Loucy (cell line): ENCODE measurements at regions not wholly inside any gene's neighbourhood (a gene's known extent, or its start where the extent isn't known, plus 50 kb on each side); places are given as distances from the start of the nearest gene placed in this dataset.

Source experiments
- H2AFZ ChIP-seq: fragments of 200-600 bp; sonication (generic); 2 replicates; pipeline ENCODE4 v1.6.0; 2016; ENCODE audit warnings: antibody characterized with exemption, mild to moderate bottlenecking, low read length, moderate library complexity
- H3F3A ChIP-seq: fragments of 200-600 bp; 2 replicates; pipeline ENCODE4 v1.6.0; 2016; ENCODE audit warnings: antibody characterized with exemption, low read depth, mild to moderate bottlenecking
- H3K27me3 ChIP-seq: fragments of 200-600 bp; sonication (generic); 2 replicates; pipeline ENCODE4 v1.6.1; 2014; ENCODE audit warnings: low read length, mild to moderate bottlenecking; ENCODE audit not compliant: insufficient read depth, poor library complexity, severe bottlenecking
- H3K36me3 ChIP-seq: fragments of 200-600 bp; sonication (generic); 2 replicates; pipeline ENCODE4 v1.6.1; 2016; ENCODE audit warnings: low read length; ENCODE audit not compliant: insufficient read depth
- H3K4me1 ChIP-seq: fragments of 200-600 bp; sonication (generic); 2 replicates; pipeline ENCODE4 v1.5.1; 2014; ENCODE audit warnings: low read length, mild to moderate bottlenecking; ENCODE audit not compliant: insufficient read depth, poor library complexity, severe bottlenecking
- H3K4me2 ChIP-seq: fragments of 200-600 bp; sonication (generic); 2 replicates; pipeline ENCODE4 v1.6.0; 2014; ENCODE audit warnings: antibody characterized with exemption, low read length, low read depth, mild to moderate bottlenecking; ENCODE audit not compliant: poor library complexity, severe bottlenecking
- H3K4me3 ChIP-seq: fragments of 200-600 bp; sonication (generic); 2 replicates; pipeline ENCODE4 v1.5.1; 2014; ENCODE audit warnings: low read length, mild to moderate bottlenecking, mixed read lengths; ENCODE audit not compliant: poor library complexity, severe bottlenecking
- H3K79me2 ChIP-seq: fragments of 200-600 bp; sonication (generic); 2 replicates; pipeline ENCODE4 v1.6.1; 2014; ENCODE audit warnings: low read length; ENCODE audit not compliant: insufficient read depth
- H3K9ac ChIP-seq: fragments of 200-600 bp; sonication (generic); 2 replicates; pipeline ENCODE4 v1.6.0; 2014; ENCODE audit warnings: mild to moderate bottlenecking, low read depth, low read length, moderate library complexity; ENCODE audit not compliant: poor library complexity, severe bottlenecking
- H3K9me2 ChIP-seq: fragments of 200-600 bp; sonication (generic); replicated peaks from 2 replicates; pipeline ENCODE4 v1.6.1; 2016; ENCODE audit warnings: low read depth, low read length, mixed read lengths
- H3K9me3 ChIP-seq: fragments of 200-600 bp; sonication (generic); 2 replicates; pipeline ENCODE4 v1.6.1; 2014; ENCODE audit warnings: mild to moderate bottlenecking, antibody characterized with exemption, low read length, low read depth; ENCODE audit not compliant: insufficient read depth
- H4K20me1 ChIP-seq: fragments of 200-600 bp; sonication (generic); 2 replicates; pipeline ENCODE4 v1.6.0; 2014; ENCODE audit warnings: antibody characterized with exemption, low read length, mild to moderate bottlenecking; ENCODE audit not compliant: insufficient read depth, poor library complexity, severe bottlenecking
- EZH2phosphoT487 ChIP-seq: fragments of 200-600 bp; IDR thresholded peaks from 2 replicates; pipeline ENCODE4 v1.6.1; 2018; ENCODE audit warnings: antibody characterized with exemption, mild to moderate bottlenecking, moderate library complexity, borderline replicate concordance
- TF ChIP-seq, protein P1 (sequence below): fragments of 200-600 bp; sonication (generic); conservative IDR thresholded peaks from 2 replicates; pipeline ENCODE4 v1.5.1; 2014; ENCODE audit warnings: mild to moderate bottlenecking, antibody characterized with exemption, low read length

DNA sequence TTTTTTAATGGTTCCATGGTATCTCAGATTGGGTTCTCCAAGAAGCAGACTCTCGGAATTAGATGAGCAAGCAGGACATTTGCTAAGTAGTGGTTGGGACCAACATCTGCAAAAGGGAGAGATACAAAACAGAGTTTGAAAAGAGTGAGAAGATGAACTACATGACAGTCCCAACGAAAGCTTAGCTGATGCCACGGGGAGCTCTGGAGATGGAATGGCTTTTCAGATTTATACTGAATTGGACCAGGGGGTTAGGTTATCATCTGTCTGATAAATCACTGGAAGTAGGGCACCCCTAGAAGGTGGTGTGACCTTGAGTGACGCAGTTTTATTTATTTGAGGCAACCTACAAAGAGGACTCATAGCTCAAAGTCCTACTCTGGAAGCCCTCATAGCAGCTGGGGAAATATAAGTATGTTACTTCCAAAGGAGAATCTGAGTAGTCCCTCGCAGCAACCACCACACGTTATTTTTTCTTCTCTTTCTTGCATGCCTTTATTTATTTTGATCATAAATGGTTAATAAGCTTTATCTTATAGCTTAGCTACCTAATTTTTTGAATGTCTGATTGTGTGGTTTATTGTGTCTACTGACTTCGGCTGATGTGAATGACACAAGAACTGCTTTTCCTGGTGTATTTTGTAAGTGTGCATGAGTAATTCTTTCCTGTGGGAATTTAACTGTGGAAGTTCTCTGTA, 815.4 kb downstream of the SQOR start:
- H3F3A ChIP-seq, result no peaks in the 10 kb centered on the region
- TF ChIP-seq EZH2phosphoT487, result no peak
- TF ChIP-seq, protein P1, sequence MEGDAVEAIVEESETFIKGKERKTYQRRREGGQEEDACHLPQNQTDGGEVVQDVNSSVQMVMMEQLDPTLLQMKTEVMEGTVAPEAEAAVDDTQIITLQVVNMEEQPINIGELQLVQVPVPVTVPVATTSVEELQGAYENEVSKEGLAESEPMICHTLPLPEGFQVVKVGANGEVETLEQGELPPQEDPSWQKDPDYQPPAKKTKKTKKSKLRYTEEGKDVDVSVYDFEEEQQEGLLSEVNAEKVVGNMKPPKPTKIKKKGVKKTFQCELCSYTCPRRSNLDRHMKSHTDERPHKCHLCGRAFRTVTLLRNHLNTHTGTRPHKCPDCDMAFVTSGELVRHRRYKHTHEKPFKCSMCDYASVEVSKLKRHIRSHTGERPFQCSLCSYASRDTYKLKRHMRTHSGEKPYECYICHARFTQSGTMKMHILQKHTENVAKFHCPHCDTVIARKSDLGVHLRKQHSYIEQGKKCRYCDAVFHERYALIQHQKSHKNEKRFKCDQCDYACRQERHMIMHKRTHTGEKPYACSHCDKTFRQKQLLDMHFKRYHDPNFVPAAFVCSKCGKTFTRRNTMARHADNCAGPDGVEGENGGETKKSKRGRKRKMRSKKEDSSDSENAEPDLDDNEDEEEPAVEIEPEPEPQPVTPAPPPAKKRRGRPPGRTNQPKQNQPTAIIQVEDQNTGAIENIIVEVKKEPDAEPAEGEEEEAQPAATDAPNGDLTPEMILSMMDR, result no peak
- H3K4me2 ChIP-seq, result no peak overlapping the region
- no peaks in the 10 kb centered on the region for H3K79me2 ChIP-seq
- peaks cover 2% of the 10 kb centered on the region; the same call in 1 of the 2 replicates for H3K9me3 ChIP-seq
- no peaks in the 10 kb centered on the region for H4K20me1 ChIP-seq
- no peaks in the 10 kb centered on the region for H3K9me2 ChIP-seq
- H3K27me3 ChIP-seq, result no peaks in the 10 kb centered on the region
- no peaks in the 10 kb centered on the region for H3K36me3 ChIP-seq
- no peaks in the 10 kb centered on the region for H3K4me1 ChIP-seq
- no peak overlapping the region for H3K9ac ChIP-seq
- no peak overlapping the region for H3K4me3 ChIP-seq
- H2AFZ ChIP-seq, result no peak overlapping the region

DNA sequence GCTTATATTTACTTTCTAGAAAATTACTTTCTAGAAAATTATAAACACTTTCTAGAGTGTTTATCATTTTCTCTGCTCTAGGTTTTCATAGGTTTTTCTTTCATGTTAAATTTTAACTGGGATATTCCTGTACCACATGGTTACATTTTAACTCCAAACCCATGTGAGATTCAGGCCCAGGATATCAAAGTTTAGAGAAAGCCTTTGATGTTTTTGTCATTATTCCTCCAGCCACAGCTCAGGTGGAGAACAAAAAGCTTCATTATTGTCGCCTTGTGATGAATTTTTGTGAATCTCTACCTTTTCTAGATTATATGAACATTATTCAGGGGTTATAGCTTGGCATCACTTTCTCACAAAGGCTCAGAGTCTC, 816.0 kb downstream of the SQOR start:
- no peak for TF ChIP-seq EZH2phosphoT487
- TF ChIP-seq, protein P1, result no peak
- Histone ChIP-seq H3K9me3 (no peaks in the 10 kb centered on the region), H3K4me2 (no peak overlapping the region), H3K79me2 (no peaks in the 10 kb centered on the region), H3K9ac (no peak overlapping the region), H3K4me3 (no peak overlapping the region), H4K20me1 (no peaks in the 10 kb centered on the region), H3K27me3 (no peaks in the 10 kb centered on the region), H3F3A (no peaks in the 10 kb centered on the region), H3K9me2 (no peaks in the 10 kb centered on the region), H3K4me1 (no peaks in the 10 kb centered on the region), H2AFZ (no peak overlapping the region), H3K36me3 (no peaks in the 10 kb centered on the region)

DNA sequence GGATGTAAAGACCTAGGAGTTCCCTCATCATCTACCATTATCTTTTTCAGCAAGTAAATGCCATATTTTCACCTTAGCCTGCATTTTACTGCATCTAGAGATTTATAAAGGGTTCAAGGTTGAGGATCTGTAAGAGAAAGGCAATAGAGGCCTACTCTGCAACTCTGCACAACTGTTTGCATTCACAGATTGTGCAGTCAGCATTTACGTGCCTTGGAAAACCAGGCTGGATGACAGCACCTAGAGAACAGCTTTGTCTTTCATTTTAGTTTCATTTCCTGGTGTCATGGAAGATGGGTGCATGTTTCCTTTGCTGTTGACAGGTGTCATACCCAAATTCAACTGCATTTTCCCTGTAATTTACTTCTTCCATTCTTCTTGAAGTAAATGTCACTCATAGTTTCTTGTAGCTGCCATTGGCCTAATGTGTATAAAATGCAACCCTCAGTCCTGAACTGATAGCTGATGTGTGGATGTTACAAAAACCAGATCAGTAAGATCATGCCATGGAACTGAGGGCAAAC, 817.5 kb downstream of the SQOR start:
- no peak overlapping the region for H3K4me2 ChIP-seq
- no peaks in the 10 kb centered on the region for H3K27me3 ChIP-seq
- H3K36me3 ChIP-seq, result no peaks in the 10 kb centered on the region
- H3K9me3 ChIP-seq, result no peaks in the 10 kb centered on the region
- H3K9me2 ChIP-seq, result no peaks in the 10 kb centered on the region
- H3K79me2 ChIP-seq, result no peaks in the 10 kb centered on the region
- TF ChIP-seq, protein P1, result no peak
- no peak for TF ChIP-seq EZH2phosphoT487
- no peak overlapping the region for H3K9ac ChIP-seq
- H2AFZ ChIP-seq, result no peak overlapping the region
- H3K4me3 ChIP-seq, result no peak overlapping the region
- no peaks in the 10 kb centered on the region for H4K20me1 ChIP-seq
- H3K4me1 ChIP-seq, result no peaks in the 10 kb centered on the region
- H3F3A ChIP-seq, result no peaks in the 10 kb centered on the region
